HG03175 (cell line): ENCODE measurements at regions not wholly inside any gene's neighbourhood (a gene's known extent, or its start where the extent isn't known, plus 50 kb on each side); places are given as distances from the start of the nearest gene placed in this dataset.

Experiments used
- ATAC-seq: cut with Tn5 transposase; IDR thresholded peaks from one replicate; pipeline ENCODE4 v1.9.1; 2021; ENCODE audit warnings: mild to moderate bottlenecking, moderate library complexity; ENCODE audit not compliant: unreplicated experiment

- ATAC-seq, result no peak
These were observed 198.6 kb downstream of the TLE1 start for GRCh38 chr9:81490605-81491331.

GRCh38 chr9:81489046-81489445 lies 200.3 kb downstream of the TLE1 start:
- no peak for ATAC-seq

GRCh38 chr9:81480828-81481604 lies 208.3 kb downstream of the TLE1 start:
- no peak for ATAC-seq

- ATAC-seq, result no peak
These were observed 209.8 kb downstream of the TLE1 start for GRCh38 chr9:81479573-81479972.

- no peak for ATAC-seq
These were observed 211.7 kb downstream of the TLE1 start for GRCh38 chr9:81477669-81478068.

- no peak for ATAC-seq
These were observed 212.4 kb downstream of the TLE1 start for GRCh38 chr9:81476813-81477490.

GRCh38 chr9:81474792-81475191 lies 214.6 kb downstream of the TLE1 start:
- no peak for ATAC-seq

GRCh38 chr9:81474125-81474524 lies 215.2 kb downstream of the TLE1 start:
- no peak for ATAC-seq

- ATAC-seq, result no peak
These were observed 215.6 kb downstream of the TLE1 start for GRCh38 chr9:81473708-81474107.

GRCh38 chr9:81473206-81473605 lies 216.1 kb downstream of the TLE1 start:
- no peak for ATAC-seq

GRCh38 chr9:81472701-81473100 lies 216.6 kb downstream of the TLE1 start:
- ATAC-seq, result no peak

- no peak for ATAC-seq
These were observed 218.5 kb downstream of the TLE1 start for GRCh38 chr9:81470864-81471263.

GRCh38 chr9:81468084-81468595 lies 221.2 kb downstream of the TLE1 start:
- ATAC-seq, result no peak

- no peak for ATAC-seq
These were observed 222.4 kb downstream of the TLE1 start for GRCh38 chr9:81466981-81467380.

GRCh38 chr9:81465468-81466011 lies 223.8 kb downstream of the TLE1 start:
- ATAC-seq, result no peak

- ATAC-seq, result no peak
These were observed 226.5 kb downstream of the TLE1 start for GRCh38 chr9:81462801-81463200.

- no peak for ATAC-seq
These were observed 228.2 kb downstream of the TLE1 start for GRCh38 chr9:81461196-81461595.

- ATAC-seq, result no peak
These were observed 228.7 kb downstream of the TLE1 start for GRCh38 chr9:81460693-81461092.

GRCh38 chr9:81459591-81459990 lies 229.8 kb downstream of the TLE1 start:
- ATAC-seq, result no peak

- ATAC-seq, result no peak
These were observed 232.8 kb downstream of the TLE1 start for GRCh38 chr9:81456431-81457006.
